Activated naive CD4-positive, alpha-beta T cell treated with anti-CD3 and anti-CD28 coated beads, Interleukin-2, amount 10 ng/mL, durations not matched to agents 7 days and 5 days (primary cell): ENCODE measurements at regions not wholly inside any gene's neighbourhood (a gene's known extent, or its start where the extent isn't known, plus 50 kb on each side); places are given as distances from the start of the nearest gene placed in this dataset.
"Not testable (repeated sequence)": the region's sequence is repeated elsewhere in the genome, so short reads cannot be mapped to it uniquely, and the experiment has no call there.

Source experiments
- CTCF ChIA-PET: fragments of 350-600 bp; sonication (Branson Sonifier 250); formaldehyde crosslinking; loops from one replicate; lab custom pipeline; 2021; ENCODE audit warnings: antibody characterized with exemption; lab: Charles Lee
- DNase-seq: peaks from one replicate; pipeline ENCODE4 v3.0.0-alpha.2; 2020
- H3K27ac Mint-ChIP-seq: one replicate; pipeline ENCODE4 v1.8.0; 2021; ENCODE audit warnings: mild to moderate bottlenecking, moderate library complexity, mixed read lengths
- H3K27me3 Mint-ChIP-seq: one replicate; pipeline ENCODE4 v1.8.0; 2021; ENCODE audit warnings: mild to moderate bottlenecking, mixed read lengths
- H3K36me3 Mint-ChIP-seq: one replicate; pipeline ENCODE4 v1.8.0; 2021; ENCODE audit warnings: mixed read lengths
- H3K4me1 Mint-ChIP-seq: one replicate; pipeline ENCODE4 v1.8.0; 2021; ENCODE audit warnings: mixed read lengths
- H3K4me3 Mint-ChIP-seq: one replicate; pipeline ENCODE4 v1.8.0; 2021; ENCODE audit warnings: mild to moderate bottlenecking, moderate library complexity, mixed read lengths
- H3K9me3 Mint-ChIP-seq: one replicate; pipeline ENCODE4 v1.8.0; 2021; ENCODE audit warnings: mixed read lengths

DNA sequence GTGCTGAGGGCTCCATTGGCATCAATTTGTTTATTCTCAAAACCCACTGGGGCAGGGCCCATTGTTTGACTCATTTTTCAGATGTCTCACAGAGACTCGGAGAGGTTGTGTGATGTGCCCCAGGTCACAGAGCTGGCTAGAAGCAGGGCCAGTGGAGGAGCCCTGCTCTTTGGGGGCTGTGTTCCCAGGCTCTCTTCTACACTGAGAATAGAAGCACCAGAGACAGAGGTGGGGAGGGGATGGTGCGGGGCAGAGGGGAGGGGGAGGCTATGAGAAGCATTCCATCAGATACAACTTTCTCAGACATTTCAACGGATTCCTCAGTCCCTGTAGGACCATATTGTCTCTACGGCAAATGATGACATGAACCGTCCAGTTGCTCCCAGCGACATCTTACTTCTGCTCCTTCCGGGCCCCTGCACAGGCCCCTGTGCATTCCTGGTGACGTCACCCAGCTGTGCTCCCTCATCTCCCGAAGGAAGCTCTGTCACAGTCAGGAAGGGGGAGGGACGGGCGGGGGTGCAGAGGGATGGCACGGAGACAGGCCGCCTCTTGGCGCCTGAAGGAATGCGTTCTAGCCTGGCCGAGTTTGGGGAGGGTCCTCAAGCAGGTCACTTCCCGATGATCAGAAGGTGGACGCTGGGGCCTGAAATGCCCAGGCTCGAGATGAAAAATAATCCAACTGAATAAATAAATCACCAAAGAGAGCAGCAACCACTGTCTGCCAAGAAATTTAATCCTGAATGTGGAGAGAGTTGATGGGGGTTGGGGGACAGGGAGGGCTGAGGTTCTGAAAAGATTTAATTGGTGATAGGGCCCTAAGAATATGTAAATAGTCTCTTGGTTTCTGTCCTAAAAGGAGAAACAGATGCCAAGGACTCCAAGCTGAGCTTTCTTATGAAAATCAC lies 114.1 kb downstream of the NOG start:
- CTCF ChIA-PET, result interaction anchor here (1.2 to 4.5 kb wide), 2 partner anchors 8 to 116 kb away, joined by 3 to 25 read pairs; no protein-coding TSS in a partner anchor

DNA sequence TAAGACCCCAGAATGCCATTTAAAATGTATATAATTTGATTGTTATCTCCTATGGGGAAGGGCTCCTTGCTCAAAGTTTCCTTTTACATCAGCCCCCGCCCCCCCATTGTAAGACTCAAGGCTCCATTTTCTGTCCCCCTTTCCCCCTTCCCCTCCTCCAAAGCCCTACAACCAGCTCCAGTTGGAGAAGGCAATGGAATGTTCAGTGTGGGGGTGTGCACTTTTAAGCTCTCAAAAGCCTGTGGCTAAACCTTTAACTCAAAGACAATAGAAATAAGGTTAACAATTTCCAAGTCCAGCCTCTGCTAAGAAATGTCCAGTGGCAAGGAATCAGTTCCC lies 114.7 kb downstream of the NOG start:
- CTCF ChIA-PET, result interaction anchor here (4.5 kb wide), 1 partner anchor 8 kb away, joined by 25 read pairs; no protein-coding TSS in a partner anchor
- H3K9me3 Mint-ChIP-seq, result peaks cover 1% of the 10 kb centered on the region

More for the DNA sequence above, 114.1 kb downstream of the NOG start:
- peaks cover 1% of the 10 kb centered on the region for H3K9me3 Mint-ChIP-seq
- H3K4me3 Mint-ChIP-seq, result no peak overlapping the region
- DNase-seq, result no peak
- no peak overlapping the region for H3K27ac Mint-ChIP-seq
- no peaks in the 10 kb centered on the region for H3K4me1 Mint-ChIP-seq
- peaks cover 24% of the 10 kb centered on the region for H3K27me3 Mint-ChIP-seq
- no peaks in the 10 kb centered on the region for H3K36me3 Mint-ChIP-seq

DNA sequence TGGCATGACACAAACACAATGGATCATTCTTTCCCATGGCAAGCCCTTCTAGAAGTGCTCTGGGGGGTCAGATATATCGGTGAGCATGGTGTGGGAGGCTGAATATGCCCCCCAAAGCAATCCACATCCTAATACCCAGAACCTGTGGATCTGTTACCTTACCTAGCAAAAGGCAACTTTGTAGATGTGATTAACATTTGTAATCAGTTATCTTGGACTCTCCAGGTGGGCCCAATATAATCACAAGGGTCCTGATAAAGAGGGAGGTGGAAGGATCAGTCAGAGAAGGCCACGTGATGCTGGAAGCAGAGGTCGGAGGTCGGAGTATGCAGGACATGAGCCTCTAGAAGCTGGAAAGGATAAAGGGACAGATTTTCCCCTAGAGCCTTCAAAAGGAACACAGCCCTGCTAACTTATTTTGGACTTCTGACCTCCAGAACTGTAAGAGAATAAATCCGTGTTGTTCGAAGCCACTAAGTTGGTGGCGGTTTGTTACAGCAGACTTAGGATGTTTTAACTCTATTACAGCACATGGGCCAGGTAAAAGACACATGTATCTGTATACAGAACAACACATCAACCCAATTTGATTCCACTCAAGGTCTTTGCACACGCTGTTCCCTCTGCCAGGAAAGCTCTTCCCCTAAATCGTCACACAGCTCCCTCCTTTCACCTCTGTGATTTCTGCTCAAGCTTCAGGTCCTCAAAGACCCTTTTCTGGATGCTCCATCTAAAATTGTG lies 115.3 kb downstream of the NOG start:
- Mint-ChIP-seq H3K4me1 (no peaks in the 10 kb centered on the region), H3K9me3 (peaks cover 1% of the 10 kb centered on the region), H3K27ac (no peak overlapping the region), H3K27me3 (peaks cover 16% of the 10 kb centered on the region), H3K4me3 (no peak overlapping the region), H3K36me3 (no peaks in the 10 kb centered on the region)
- no peak for DNase-seq
- CTCF ChIA-PET, result interaction anchor here (4.5 kb wide), 1 partner anchor 7 kb away, joined by 25 read pairs; no protein-coding TSS in a partner anchor

More for the DNA sequence above, 114.7 kb downstream of the NOG start:
- Mint-ChIP-seq H3K4me1 (no peaks in the 10 kb centered on the region), H3K4me3 (no peak overlapping the region), H3K36me3 (no peaks in the 10 kb centered on the region), H3K27me3 (peaks cover 22% of the 10 kb centered on the region), H3K27ac (no peak overlapping the region)
- DNase-seq, result no peak

DNA sequence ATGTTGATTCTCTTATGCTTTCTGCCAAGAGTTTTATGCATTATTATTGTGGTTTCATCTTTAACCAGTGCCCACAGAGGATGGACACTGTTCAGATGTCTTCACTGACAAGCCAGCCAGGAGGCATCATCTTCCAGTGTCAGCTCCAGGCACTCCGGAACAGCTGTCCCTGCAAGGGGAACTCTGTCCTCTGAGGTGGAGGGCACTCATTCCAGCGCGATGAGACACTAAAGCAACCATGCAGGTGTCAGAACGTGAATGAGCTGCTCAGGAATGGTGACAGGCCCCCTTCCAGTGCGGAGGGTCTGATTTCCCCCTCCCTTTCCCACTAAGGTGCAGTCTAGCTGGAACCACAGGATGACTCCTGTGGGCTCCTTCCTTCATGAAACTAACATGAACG lies 117.5 kb downstream of the NOG start:
- Mint-ChIP-seq H3K27ac (no peak overlapping the region), H3K27me3 (peaks cover 10% of the 10 kb centered on the region), H3K4me1 (peaks cover 1% of the 10 kb centered on the region), H3K36me3 (no peaks in the 10 kb centered on the region), H3K4me3 (no peak overlapping the region), H3K9me3 (peaks cover 1% of the 10 kb centered on the region)
- no peak for DNase-seq
- CTCF ChIA-PET, result no interaction called here

DNA sequence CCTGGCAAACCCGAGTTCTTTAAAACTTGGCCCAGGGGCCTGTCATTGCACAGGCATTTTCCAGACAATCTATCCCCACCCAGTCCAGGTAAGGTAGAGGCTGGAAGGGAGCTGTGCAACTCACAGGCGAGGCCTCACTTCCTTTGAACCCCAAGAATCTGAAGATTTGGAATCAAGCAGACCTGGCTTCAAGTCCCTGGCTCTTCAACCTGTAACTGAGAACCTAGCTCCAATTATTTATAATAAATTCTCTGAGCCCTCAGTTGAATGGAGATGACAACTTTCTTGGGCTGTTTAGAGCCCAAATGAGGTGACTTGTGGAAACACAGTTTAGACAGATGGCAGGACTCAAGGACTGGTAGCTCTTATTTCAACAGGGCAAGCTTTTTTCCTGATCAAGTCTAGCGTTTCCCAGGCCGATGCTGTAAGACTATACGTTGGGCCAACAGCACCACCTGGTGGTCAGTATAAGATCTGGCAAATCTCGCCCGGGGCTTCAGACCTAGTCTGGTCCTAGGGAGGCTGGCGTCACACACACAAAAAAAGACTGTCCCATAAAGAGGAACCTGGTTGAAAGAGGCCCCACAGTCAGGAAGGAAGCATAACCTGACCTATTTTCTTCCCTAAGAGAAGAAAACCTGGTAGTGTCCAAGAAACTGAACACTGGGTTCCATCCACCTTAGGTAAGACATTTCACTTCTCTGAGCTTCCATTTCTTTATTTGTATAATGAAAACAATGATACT lies 117.9 kb downstream of the C17orf67 start:
- peaks cover 23% of the 10 kb centered on the region for H3K4me1 Mint-ChIP-seq
- H3K4me3 Mint-ChIP-seq, result no peak overlapping the region
- DNase-seq, result peak; percentile 84
- CTCF ChIA-PET, result interaction anchor here (0.5 to 7.1 kb wide), 50 partner anchors 9 to 1189 kb away, joined by 3 to 93 read pairs (median 5); partner anchors contain the start of gene NOG
- H3K36me3 Mint-ChIP-seq, result no peaks in the 10 kb centered on the region
- H3K27me3 Mint-ChIP-seq, result peaks cover 5% of the 10 kb centered on the region
- H3K27ac Mint-ChIP-seq, result no peak overlapping the region
- H3K9me3 Mint-ChIP-seq, result peaks cover 1% of the 10 kb centered on the region

DNA sequence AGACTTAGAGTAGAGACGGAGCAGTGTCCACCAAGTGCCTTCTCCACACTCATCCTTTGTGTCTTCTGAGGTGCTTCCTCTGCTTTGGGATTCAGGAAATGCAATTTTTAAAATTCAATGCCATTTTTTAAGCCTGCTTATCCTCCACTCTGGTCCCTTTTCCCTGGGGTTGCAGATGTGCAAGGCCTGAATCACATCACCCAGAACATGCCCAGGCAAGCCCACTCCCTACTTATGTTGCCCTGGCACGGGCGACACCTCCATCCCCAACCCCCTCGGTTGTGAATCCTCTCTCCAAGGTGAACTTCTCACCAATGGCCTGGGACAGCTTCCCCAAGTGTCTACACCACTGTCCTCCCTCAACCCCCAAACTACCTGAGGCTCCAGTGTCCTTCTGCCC lies 116.2 kb downstream of the C17orf67 start:
- Mint-ChIP-seq H3K27ac (no peak overlapping the region), H3K4me3 (no peak overlapping the region), H3K36me3 (no peaks in the 10 kb centered on the region), H3K4me1 (peaks cover 23% of the 10 kb centered on the region), H3K9me3 (no peaks in the 10 kb centered on the region), H3K27me3 (peaks cover 5% of the 10 kb centered on the region)
- CTCF ChIA-PET, result interaction anchor here (0.9 to 7.1 kb wide), 9 partner anchors 14 to 127 kb away, joined by 3 to 80 read pairs (median 12); partner anchors contain the start of gene NOG
- no peak for DNase-seq

DNA sequence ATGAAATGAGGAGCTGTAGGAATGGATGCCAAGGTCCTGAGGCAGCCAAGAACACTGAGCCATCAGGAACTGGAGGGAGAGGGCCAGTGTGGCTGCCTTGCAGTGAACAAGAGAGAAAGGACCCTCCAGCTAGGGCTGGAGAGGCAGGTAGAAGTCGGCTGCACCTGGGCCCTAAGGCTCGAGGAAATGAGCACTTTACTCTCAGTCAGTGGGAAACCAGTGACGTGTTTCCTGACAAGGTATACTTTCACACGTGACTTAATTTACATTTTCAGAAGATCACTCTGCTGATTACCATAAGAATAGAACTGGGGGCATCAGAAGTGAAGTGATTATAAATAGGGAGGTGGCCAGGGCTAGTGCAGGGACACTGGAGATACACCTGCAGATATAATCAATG lies 115.2 kb downstream of the C17orf67 start:
- no peak for DNase-seq
- H3K27me3 Mint-ChIP-seq, result peaks cover 8% of the 10 kb centered on the region
- CTCF ChIA-PET, result interaction anchor here (1.4 to 7.1 kb wide), 2 partner anchors 62 to 125 kb away, joined by 4 to 80 read pairs; partner anchors contain the start of gene NOG
- no peaks in the 10 kb centered on the region for H3K36me3 Mint-ChIP-seq
- no peaks in the 10 kb centered on the region for H3K9me3 Mint-ChIP-seq
- no peak overlapping the region for H3K4me3 Mint-ChIP-seq
- H3K27ac Mint-ChIP-seq, result no peak overlapping the region
- H3K4me1 Mint-ChIP-seq, result peaks cover 23% of the 10 kb centered on the region

DNA sequence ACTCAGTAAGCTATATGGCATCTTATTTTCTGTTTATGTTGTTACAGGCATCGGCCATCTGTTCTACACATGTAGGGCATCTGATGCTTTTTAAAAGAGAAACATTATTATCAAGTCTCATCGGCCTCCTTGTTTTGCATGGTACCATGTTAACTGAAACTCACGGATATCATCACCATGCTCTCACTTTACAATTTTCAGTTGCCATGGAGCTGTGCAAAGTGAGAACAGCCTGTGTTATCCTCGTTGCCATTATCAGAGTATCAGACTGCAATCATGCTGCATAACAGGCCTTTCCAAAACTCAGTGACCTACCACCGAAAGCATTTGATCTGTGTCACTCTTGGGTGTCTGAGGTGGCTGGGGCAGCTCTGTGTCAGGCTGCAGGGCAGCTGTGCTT lies 110.3 kb downstream of the C17orf67 start:
- no peak overlapping the region for H3K4me3 Mint-ChIP-seq
- H3K4me1 Mint-ChIP-seq, result peaks cover under 1% of the 10 kb centered on the region
- no peak overlapping the region for H3K27ac Mint-ChIP-seq
- CTCF ChIA-PET, result no interaction called here
- no peaks in the 10 kb centered on the region for H3K9me3 Mint-ChIP-seq
- no peak for DNase-seq
- H3K27me3 Mint-ChIP-seq, result peaks cover 3% of the 10 kb centered on the region
- no peaks in the 10 kb centered on the region for H3K36me3 Mint-ChIP-seq

DNA sequence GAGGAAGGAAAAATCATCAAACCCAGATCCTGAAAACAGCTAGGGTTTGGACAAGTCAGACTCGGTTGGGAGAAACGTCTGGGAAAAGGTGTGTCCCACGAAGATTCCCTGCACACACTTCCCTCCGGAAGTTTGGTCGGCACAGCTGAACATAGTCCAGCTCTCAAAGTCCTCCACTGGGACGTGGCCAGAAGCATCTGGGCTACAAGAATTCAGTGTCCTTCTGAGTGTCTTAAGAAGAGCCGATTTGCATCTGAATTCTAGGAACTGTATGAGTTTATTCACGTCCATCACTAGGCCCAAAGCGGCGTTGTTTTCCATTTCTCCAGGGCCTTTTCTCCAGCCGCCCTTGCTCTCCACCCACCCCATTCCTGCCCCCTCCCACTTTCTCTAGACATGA lies 109.1 kb downstream of the C17orf67 start:
- H3K4me1 Mint-ChIP-seq, result no peaks in the 10 kb centered on the region
- H3K9me3 Mint-ChIP-seq, result no peaks in the 10 kb centered on the region
- CTCF ChIA-PET, result interaction anchor here (0.6 to 1.2 kb wide), 2 partner anchors 9 to 11 kb away, joined by 3 to 6 read pairs; no protein-coding TSS in a partner anchor
- peaks cover 3% of the 10 kb centered on the region for H3K27me3 Mint-ChIP-seq
- H3K4me3 Mint-ChIP-seq, result no peak overlapping the region
- DNase-seq, result no peak
- no peaks in the 10 kb centered on the region for H3K36me3 Mint-ChIP-seq
- no peak overlapping the region for H3K27ac Mint-ChIP-seq

DNA sequence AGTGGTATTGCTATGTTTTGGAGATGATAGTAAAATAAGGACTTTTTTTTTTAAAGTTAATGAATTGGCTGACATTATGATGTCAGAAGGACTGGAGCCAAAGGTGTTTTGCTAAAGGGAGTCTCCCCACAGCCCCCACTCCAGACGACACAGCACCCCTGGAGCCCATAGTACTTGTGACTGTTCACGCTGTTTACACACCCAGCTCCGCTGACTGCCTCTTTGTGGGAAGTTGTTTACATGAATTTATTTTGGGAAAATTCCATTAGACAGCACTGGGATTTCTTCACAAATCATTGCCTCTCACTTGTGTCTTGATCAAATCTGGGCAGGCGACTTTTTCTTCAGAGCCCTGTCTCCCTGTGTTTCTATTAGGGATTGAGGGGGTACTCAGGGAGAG lies 108.6 kb downstream of the C17orf67 start:
- Mint-ChIP-seq H3K27ac (no peak overlapping the region), H3K4me3 (no peak overlapping the region), H3K9me3 (no peaks in the 10 kb centered on the region), H3K27me3 (peaks cover 3% of the 10 kb centered on the region), H3K36me3 (no peaks in the 10 kb centered on the region), H3K4me1 (no peaks in the 10 kb centered on the region)
- no peak for DNase-seq
- CTCF ChIA-PET, result interaction anchor here (1.2 kb wide), 1 partner anchor 9 kb away, joined by 6 read pairs; no protein-coding TSS in a partner anchor

DNA sequence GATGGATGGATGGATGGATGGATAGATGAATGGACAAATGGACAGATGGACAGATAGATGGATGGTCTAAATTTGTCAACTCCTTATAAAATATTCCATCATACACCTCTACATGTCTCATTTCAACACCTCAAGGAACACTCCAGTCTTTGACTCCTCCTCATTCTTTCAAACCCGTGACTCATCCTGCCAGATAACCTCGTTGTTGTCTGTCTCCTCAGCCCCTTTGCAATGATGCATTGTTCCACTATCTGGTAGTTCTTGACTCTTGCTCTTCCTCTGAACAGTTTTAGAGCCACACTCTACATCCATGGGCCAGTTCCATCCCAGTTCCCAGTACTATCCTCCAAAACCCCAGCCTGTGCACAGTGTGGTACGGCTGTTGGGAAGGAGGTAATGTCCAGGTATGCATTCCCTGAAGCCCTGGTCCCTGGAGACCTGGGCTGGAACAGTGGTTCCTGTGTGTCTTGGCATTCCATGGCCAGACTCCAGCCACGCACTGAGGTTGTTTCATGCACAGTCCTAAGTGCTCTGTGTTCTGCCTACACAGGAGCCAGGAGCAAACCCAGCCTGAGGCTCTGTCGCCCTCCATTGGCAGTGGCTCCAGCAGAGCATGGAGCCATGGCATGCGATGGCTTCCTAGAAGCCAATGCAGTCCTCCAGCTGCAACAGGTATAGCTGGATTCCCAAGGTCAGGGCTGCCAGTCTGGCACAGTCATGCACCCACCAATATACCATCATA lies 105.7 kb downstream of the C17orf67 start:
- Mint-ChIP-seq H3K27ac (no peak overlapping the region), H3K4me1 (no peaks in the 10 kb centered on the region), H3K4me3 (no peak overlapping the region), H3K36me3 (no peaks in the 10 kb centered on the region), H3K27me3 (peaks cover 9% of the 10 kb centered on the region), H3K9me3 (no peaks in the 10 kb centered on the region)
- CTCF ChIA-PET, result no interaction called here
- no peak for DNase-seq

DNA sequence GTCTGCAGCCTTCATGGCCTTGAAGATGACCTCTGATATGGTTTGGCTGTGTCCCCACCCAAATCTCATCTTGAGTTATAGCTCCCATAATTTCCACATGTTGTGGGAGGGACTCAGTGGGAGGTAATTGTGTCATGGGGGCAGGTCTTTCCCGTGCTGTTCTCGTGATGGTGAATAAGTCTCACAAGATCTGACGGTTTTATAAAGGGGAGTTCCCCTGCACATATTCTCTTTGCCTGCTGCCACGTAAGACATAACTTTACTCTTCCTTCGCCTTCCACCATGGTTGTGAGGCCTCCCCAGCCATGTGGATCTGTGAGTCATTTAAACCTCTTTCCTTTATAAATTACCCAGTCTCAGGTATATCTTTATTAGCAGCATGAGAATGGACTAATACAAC lies 102.6 kb downstream of the C17orf67 start:
- H3K27me3 Mint-ChIP-seq, H3K36me3 Mint-ChIP-seq, H3K27ac Mint-ChIP-seq, H3K9me3 Mint-ChIP-seq, H3K4me1 Mint-ChIP-seq, H3K4me3 Mint-ChIP-seq, DNase-seq, CTCF ChIA-PET: not testable (repeated sequence)

DNA sequence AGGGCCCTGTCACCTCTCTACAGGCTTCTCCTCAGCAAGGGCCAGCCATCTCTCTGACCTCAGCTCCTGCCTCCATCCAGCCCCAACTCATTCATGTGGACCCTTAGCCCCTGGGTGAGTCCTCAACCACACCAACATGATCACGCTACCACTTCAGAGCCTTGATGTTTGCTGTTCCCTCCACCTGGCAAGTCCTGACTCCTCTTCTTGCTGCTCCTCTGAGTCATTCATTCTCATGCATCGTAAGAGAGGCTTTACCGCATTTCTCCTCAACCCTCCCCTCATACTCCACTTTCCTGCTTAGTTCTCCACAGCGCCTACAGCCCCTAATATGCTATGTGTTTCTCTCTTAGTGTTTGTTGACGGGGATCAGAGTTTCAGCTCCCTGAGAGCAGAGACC lies 99.9 kb downstream of the C17orf67 start:
- DNase-seq, result no peak
- CTCF ChIA-PET, result interaction anchor here (2.8 kb wide), 1 partner anchor 17 kb away, joined by 11 read pairs; no protein-coding TSS in a partner anchor
- Mint-ChIP-seq H3K36me3 (no peaks in the 10 kb centered on the region), H3K4me1 (no peaks in the 10 kb centered on the region), H3K9me3 (no peaks in the 10 kb centered on the region), H3K27me3 (peaks cover 9% of the 10 kb centered on the region), H3K27ac (no peak overlapping the region), H3K4me3 (no peak overlapping the region)
